ENCODE measurements at regions not wholly inside any gene's neighbourhood (a gene's known extent, or its start where the extent isn't known, plus 50 kb on each side); places are given as distances from the start of the nearest gene placed in this dataset.

GRCh38 chr1:117739504-117739903, 133.7 kb downstream of the TENT5C start:
- no peak for TF ChIP-seq CTCF (IDR thresholded peaks at IDR 0.05)
- TF ChIP-seq POLR2A (IDR thresholded peaks at IDR 0.05) = no peak
- TF ChIP-seq EP300 (IDR thresholded peaks at IDR 0.05; ENCODE audit: low read depth) = no peak

Measured in transverse colon (tissue), 3 donors.